ENCODE measurements at regions not wholly inside any gene's neighbourhood (a gene's known extent, or its start where the extent isn't known, plus 50 kb on each side); places are given as distances from the start of the nearest gene placed in this dataset.

DNA sequence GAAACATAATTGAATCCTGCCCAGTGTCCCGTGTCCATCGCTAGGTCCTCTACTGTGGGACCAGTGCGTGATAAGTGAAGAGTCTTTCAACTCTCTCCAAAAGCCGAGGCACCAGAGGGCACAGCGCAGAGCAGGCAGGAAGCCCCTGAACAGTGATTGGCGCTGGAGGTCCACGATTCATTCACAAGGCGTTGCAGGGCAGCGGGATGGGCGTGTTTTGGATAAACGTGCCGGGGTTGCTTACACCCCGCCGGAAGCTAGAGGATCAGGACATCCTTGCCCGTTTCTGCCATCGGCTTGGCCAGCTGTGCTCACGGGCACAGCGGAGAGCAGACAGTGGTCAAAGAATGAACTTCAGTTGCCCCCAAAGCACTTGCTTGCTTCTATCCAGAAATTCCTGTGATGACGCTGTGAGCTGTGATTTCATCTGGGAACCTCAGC is 86.0 kb upstream of the PFKP start:
- DNase-seq (ENCODE audit: low read depth, low spot score): no peak

GRCh38 chr10:2980791-2981360 is 86.5 kb upstream of the PFKP start:
- no peak for DNase-seq (ENCODE audit: low read depth, low spot score)

GRCh38 chr10:2980116-2980515 is 87.2 kb upstream of the PFKP start:
- DNase-seq (ENCODE audit: low read depth, low spot score): no peak

- DNase-seq (ENCODE audit: low read depth, low spot score): no peak
Measured at GRCh38 chr10:2979306-2979705, 88.0 kb upstream of the PFKP start.

DNA sequence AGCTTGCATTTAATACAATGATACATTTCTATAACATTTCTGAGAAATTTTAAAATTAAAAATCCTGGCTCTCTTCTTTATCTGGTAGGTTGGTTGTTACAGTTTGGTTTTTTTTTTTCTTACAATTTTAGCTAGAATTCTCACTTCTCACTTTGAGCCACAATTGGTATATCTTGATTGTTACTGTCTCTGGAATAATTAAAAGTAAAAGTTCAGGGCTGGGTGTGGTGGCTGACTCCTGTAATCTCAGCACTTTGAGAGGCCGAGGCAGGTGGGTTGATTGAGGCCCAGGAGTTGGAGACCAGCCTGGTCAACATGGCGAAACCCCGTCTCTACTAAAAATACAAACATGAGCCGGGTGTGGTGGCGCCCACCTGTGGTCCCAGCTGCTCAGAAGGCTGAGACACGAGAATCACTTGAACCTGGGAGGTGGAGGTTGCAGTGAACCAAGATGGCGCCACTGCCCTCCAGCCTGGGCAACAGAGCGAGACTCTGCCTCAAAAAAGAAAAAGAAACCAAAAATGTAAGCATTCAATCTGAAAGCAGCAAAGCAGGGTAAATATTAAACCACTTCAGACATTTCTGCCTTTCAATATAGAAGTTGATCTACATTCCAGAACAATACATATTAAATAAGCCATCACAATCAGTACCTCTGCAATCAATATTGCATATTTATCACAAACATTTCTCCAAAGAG is 88.6 kb upstream of the PFKP start:
- DNase-seq (ENCODE audit: low read depth, low spot score): no peak

- no peak for DNase-seq (ENCODE audit: low read depth, low spot score)
Measured at GRCh38 chr10:2978111-2978510, 89.2 kb upstream of the PFKP start.

GRCh38 chr10:2974503-2975207 is 92.7 kb upstream of the PFKP start:
- DNase-seq (ENCODE audit: low read depth, low spot score): no peak

DNA sequence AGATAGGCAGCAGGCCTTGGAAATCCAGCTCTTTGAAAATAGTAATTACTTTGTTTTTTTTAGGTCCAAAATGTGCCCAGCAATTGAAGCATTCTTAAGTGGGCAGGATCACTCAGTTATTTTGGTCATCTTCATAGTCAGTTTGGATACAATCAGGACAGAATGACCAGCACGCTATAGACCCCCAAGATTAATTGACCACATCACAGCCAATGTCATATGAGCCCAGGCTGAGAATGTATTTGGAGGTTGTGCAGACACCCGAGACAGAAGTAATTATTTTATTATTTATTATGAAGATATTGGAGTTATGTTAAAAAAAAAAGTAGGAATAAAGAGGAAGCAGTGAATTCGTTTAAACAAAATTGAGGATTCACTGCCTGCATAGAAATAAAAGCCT is 93.3 kb upstream of the PFKP start:
- DNase-seq (ENCODE audit: low read depth, low spot score): no peak

- no peak for DNase-seq (ENCODE audit: low read depth, low spot score)
Measured at GRCh38 chr10:2972810-2973209, 94.5 kb upstream of the PFKP start.

DNA sequence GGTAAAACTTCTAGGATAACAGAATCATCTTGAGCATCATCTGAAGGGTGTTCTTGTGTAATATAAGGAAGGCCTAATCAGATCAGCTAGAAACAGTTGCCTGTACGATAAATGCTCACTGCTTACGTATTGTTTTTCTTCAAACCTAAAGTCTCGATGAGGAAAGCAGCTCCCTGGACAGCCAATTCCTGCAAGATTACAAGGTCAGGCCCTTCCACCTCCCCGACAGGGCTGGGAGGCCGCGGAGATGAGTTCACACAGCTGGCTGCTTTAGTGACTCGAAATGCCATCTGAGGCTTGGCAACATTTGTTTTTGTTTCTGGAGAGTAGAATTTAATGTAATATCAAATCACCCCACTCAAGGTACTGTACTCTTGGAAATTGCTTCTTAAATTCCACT is 95.1 kb upstream of the PFKP start:
- no peak for DNase-seq (ENCODE audit: low read depth, low spot score)

- no peak for DNase-seq (ENCODE audit: low read depth, low spot score)
Measured at GRCh38 chr10:2970190-2970823, 97.0 kb upstream of the PFKP start.

DNA sequence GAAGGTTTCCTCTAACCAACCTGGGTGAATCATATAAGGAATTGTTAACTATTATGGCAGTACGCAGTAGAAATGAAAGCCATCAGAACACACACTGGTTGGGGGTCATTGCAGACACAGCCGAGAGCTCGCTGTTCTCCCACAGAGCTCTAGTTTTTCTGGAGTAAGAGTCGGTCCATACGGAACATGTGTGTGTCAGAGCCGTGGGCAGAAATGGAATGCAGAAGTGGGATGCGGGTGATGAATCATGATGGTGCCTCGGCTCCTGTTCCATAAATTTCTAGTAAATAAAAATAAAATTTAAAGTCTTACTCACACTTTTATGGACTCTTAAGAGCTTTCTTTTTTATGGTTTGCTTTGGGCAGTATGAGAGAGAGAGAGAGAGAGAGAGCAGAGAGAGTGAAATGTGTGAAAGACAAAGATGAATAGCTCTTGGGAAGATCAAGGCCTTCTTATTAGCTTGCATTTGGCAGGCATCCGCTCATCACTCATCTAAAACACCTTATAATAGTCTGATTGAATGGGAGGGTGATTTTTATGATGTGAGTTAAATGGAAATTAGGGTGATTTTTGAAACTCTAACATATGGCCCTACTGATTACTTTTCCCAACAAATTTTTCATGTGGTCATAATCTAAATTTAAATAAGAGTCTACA is 98.8 kb upstream of the PFKP start:
- no peak for DNase-seq (ENCODE audit: low read depth, low spot score)

GRCh38 chr10:2966134-2966533 is 101.2 kb upstream of the PFKP start:
- DNase-seq (ENCODE audit: low read depth, low spot score): no peak

GRCh38 chr10:2964632-2965296 is 102.6 kb upstream of the PFKP start:
- no peak for DNase-seq (ENCODE audit: low read depth, low spot score)

DNA sequence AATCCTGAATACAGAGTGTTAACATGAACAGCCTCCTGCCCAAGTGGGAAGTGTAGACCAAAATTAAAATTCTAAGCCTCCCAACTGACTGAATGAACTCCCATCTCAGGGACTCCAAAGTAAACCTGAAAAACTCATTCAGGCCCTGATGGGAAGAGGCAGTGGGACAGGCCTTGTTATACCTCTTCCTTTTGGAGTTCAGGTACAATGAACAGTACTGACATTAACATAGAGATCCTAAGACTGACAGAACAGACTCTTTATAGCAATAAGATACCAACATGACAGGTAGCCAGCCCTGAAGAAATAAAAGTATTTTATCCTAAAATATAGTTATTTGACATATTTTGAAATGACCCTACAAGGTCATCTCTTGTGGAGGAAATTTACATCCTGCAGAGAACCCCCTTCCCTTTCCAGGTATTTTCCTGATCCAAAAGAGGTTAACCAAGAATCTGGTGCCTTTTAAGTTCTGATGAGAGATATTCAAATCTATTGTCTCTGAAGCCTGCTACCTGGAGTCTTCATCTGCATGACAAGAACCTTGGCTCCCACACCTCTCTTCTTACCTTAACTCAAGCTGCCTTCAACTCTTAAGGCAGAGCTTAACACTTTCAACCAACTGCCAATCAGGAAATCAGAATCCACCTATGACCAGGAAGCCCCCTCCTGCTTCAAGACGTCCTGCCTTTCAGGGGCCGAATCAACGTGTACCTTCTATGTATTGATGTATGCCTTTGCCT is 103.3 kb upstream of the PFKP start:
- no peak for DNase-seq (ENCODE audit: low read depth, low spot score)

- no peak for DNase-seq (ENCODE audit: low read depth, low spot score)
Measured at GRCh38 chr10:2962194-2962593, 105.2 kb upstream of the PFKP start.

- DNase-seq (ENCODE audit: low read depth, low spot score): no peak
Measured at GRCh38 chr10:2958659-2959058, 108.7 kb upstream of the PFKP start.

- DNase-seq (ENCODE audit: low read depth, low spot score): no peak
Measured at GRCh38 chr10:2957785-2958184, 109.6 kb upstream of the PFKP start.

DNA sequence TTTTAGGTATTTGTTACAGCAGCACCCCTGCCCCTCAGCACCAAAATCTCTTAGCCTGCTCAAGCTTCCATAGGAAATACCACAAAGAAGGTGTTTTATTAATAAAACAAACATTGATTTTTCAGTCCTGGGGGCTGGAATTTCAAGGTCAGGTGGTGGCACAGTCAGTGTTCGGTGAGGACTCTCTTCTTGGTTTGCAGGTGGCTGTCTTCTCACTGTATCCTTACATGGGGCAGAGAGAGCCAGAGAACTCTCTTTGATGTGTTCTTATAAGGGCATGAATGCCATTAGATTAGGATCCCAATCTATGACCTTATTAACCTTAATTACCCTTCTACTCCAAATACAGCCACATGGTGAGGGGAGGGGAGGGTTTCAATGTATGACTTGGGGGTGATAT is 112.3 kb upstream of the PFKP start:
- no peak for DNase-seq (ENCODE audit: low read depth, low spot score)

- no peak for DNase-seq (ENCODE audit: low read depth, low spot score)
Measured at GRCh38 chr10:2953495-2953894, 113.9 kb upstream of the PFKP start.
